ENCODE measurements at regions not wholly inside any gene's neighbourhood (a gene's known extent, or its start where the extent isn't known, plus 50 kb on each side); places are given as distances from the start of the nearest gene placed in this dataset.

GRCh38 chr5:67290655-67291054 is 94.1 kb upstream of the CD180 start:
- CTCF ChIA-PET: no interaction called here

More at GRCh38 chr5:67290655-67291054, 94.1 kb upstream of the CD180 start:
- ChIA-PET RAD21 (ENCODE audit: low non-redundant PET in 1 of 2, low total read pairs in 2 of 2, uncharacterized antibody in 2 of 2, unreplicated experiment in 2 of 2) (no interaction called here), POLR2A (no interaction called here)
- Histone ChIP-seq H3K36me3 (ENCODE audit: control insufficient read depth in 1 of 2, insufficient read depth in 2 of 2, low read length in 2 of 2) (no peaks in the 10 kb centered on the region), H3K79me2 (ENCODE audit: insufficient read depth, low read length) (no peaks in the 10 kb centered on the region), H3K9ac (ENCODE audit: low read length) (no peak overlapping the region), H3K27ac (ENCODE audit: low read depth, low read length) (no peak overlapping the region), H4K20me1 (ENCODE audit: insufficient read depth) (no peaks in the 10 kb centered on the region), H3K9me3 (ENCODE audit: control insufficient read depth in 1 of 2, insufficient read depth in 1 of 2, low read depth in 1 of 2, low read length in 2 of 2) (no peaks in the 10 kb centered on the region), H3K4me1 (ENCODE audit: control insufficient read depth in 1 of 2, insufficient read depth in 2 of 2, low read length in 2 of 2) (no peaks in the 10 kb centered on the region), H3K4me2 (ENCODE audit: low read length) (no peak overlapping the region), H3K27me3 (ENCODE audit: insufficient read depth, low read length) (peaks cover 28% of the 10 kb centered on the region), H3K4me3 (replicated peaks in 1 of 2; ENCODE audit: low read depth in 1 of 2, low read length in 2 of 2) (no peak overlapping the region), H3K9me2 (ENCODE audit: insufficient read depth) (no peaks in the 10 kb centered on the region), H2AFZ (ENCODE audit: low read depth, low read length, poor library complexity, severe bottlenecking) (no peak overlapping the region)
- no peak for DNase-seq (ENCODE audit: low read depth, low spot score)
- no peak for ATAC-seq
- TF ChIP-seq EZH2 (IDR thresholded peaks at IDR 0.05) (no peak), SRF (IDR thresholded peaks at IDR 0.05; ENCODE audit: low read depth) (no peak), SP1 (IDR thresholded peaks at IDR 0.05; ENCODE audit: low read depth) (no peak), ZNF274 (IDR thresholded peaks at IDR 0.05; ENCODE audit: low read depth, low read length) (no peak), EGR1 (IDR thresholded peaks at IDR 0.05; ENCODE audit: low read depth) (no peak), POLR2A (IDR thresholded peaks at IDR 0.05; ENCODE audit: borderline replicate concordance, extremely low read depth, insufficient read depth, insufficient read length) (no peak), ELF1 (IDR thresholded peaks at IDR 0.05; ENCODE audit: borderline replicate concordance, low read depth) (no peak), RAD21 (IDR thresholded peaks at IDR 0.05; ENCODE audit: low read depth) (no peak), CBX3 (IDR thresholded peaks at IDR 0.05; ENCODE audit: low read depth) (no peak), EZH2phosphoT487 (IDR thresholded peaks at IDR 0.05; ENCODE audit: borderline replicate concordance) (no peak), SIN3A (IDR thresholded peaks at IDR 0.05; ENCODE audit: low read depth) (no peak), ZBTB33 (IDR thresholded peaks at IDR 0.05; ENCODE audit: extremely low read depth, insufficient replicate concordance, low read length) (no peak), FOSL1 (IDR thresholded peaks at IDR 0.05; ENCODE audit: low read depth) (no peak), CTCF (IDR thresholded peaks at IDR 0.05 in 2 of 3, conservative IDR thresholded peaks at IDR 0.05 in 1 of 3; ENCODE audit: borderline replicate concordance in 1 of 3, insufficient read depth in 1 of 3, low read depth in 2 of 3, low read length in 2 of 3) (no peak), ATF3 (IDR thresholded peaks at IDR 0.05) (no peak), TCF7L2 (IDR thresholded peaks at IDR 0.05; ENCODE audit: borderline replicate concordance, extremely low read depth, insufficient read depth, insufficient read length) (no peak)
- TF ChIP-seq, protein P1, sequence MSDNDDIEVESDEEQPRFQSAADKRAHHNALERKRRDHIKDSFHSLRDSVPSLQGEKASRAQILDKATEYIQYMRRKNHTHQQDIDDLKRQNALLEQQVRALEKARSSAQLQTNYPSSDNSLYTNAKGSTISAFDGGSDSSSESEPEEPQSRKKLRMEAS (IDR thresholded peaks at IDR 0.05): no peak
- intact Hi-C loops (cut with micrococcal nuclease): no loop called here
- no TSS peak for BruUV-seq (replicated peaks)
